ENCODE measurements at regions not wholly inside any gene's neighbourhood (a gene's known extent, or its start where the extent isn't known, plus 50 kb on each side); places are given as distances from the start of the nearest gene placed in this dataset.

DNA sequence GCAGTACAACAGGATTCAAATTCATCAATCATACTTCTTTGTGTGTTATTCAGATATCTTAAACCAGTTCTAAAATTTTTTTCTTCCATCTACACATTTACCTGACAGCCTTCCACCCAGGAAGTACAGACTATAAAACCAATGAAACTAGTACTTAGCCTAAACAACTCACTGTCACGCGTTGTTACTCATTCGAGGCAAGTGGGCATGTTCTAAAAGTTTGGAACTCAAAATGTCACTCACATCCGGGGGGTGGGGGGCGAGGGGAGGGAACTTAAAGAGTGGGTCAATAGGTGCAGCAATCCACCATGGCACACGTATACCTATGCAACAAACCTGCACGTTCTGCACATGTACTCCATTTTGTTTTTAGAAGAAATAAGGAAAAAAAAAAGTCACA, 90.4 kb upstream of the PLEKHM1 start (continued):
- TF ChIP-seq, protein P1, sequence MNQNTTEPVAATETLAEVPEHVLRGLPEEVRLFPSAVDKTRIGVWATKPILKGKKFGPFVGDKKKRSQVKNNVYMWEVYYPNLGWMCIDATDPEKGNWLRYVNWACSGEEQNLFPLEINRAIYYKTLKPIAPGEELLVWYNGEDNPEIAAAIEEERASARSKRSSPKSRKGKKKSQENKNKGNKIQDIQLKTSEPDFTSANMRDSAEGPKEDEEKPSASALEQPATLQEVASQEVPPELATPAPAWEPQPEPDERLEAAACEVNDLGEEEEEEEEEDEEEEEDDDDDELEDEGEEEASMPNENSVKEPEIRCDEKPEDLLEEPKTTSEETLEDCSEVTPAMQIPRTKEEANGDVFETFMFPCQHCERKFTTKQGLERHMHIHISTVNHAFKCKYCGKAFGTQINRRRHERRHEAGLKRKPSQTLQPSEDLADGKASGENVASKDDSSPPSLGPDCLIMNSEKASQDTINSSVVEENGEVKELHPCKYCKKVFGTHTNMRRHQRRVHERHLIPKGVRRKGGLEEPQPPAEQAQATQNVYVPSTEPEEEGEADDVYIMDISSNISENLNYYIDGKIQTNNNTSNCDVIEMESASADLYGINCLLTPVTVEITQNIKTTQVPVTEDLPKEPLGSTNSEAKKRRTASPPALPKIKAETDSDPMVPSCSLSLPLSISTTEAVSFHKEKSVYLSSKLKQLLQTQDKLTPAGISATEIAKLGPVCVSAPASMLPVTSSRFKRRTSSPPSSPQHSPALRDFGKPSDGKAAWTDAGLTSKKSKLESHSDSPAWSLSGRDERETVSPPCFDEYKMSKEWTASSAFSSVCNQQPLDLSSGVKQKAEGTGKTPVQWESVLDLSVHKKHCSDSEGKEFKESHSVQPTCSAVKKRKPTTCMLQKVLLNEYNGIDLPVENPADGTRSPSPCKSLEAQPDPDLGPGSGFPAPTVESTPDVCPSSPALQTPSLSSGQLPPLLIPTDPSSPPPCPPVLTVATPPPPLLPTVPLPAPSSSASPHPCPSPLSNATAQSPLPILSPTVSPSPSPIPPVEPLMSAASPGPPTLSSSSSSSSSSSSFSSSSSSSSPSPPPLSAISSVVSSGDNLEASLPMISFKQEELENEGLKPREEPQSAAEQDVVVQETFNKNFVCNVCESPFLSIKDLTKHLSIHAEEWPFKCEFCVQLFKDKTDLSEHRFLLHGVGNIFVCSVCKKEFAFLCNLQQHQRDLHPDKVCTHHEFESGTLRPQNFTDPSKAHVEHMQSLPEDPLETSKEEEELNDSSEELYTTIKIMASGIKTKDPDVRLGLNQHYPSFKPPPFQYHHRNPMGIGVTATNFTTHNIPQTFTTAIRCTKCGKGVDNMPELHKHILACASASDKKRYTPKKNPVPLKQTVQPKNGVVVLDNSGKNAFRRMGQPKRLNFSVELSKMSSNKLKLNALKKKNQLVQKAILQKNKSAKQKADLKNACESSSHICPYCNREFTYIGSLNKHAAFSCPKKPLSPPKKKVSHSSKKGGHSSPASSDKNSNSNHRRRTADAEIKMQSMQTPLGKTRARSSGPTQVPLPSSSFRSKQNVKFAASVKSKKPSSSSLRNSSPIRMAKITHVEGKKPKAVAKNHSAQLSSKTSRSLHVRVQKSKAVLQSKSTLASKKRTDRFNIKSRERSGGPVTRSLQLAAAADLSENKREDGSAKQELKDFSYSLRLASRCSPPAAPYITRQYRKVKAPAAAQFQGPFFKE (tag by site-specific recombination; IDR thresholded peaks at IDR 0.05; ENCODE audit: borderline replicate concordance) = no peak
- TF ChIP-seq ZBTB17 (tag by site-specific recombination; IDR thresholded peaks at IDR 0.05) (0 out of 2 replicates have a peak, but pooled peaks have one; percentile 32), ZBTB44 (tag by site-specific recombination; IDR thresholded peaks at IDR 0.05) (no peak), SP7 (tag by site-specific recombination; IDR thresholded peaks at IDR 0.05) (0 out of 2 replicates have a peak, but pooled peaks have one; percentile 42)

- Histone ChIP-seq H3K9me3 (ENCODE audit: control insufficient read depth, insufficient read depth, low read depth, low read length) (no peaks in the 10 kb centered on the region), H3K36me3 (ENCODE audit: control insufficient read depth in 2 of 2, insufficient read depth in 1 of 2, low read length in 2 of 2) (peaks cover 10 to 14% of the 10 kb centered on the region in 2 experiments; a peak in 2 of 3 replicates), H3K4me3 (ENCODE audit: low read depth, low read length) (no peak overlapping the region), H3K4me1 (ENCODE audit: control insufficient read depth, insufficient read depth, low read length) (peaks cover 28% of the 10 kb centered on the region), H3K27ac (ENCODE audit: extremely low read depth, low read depth, low read length) (no peak overlapping the region)
- POLR2A ChIA-PET = interaction anchor here (1.0 kb wide), 1 partner anchor 685 kb away, joined by 3 read pairs; no protein-coding TSS in a partner anchor
- TF ChIP-seq GLI4 (tag by site-specific recombination; IDR thresholded peaks at IDR 0.05) (no peak), ZNF184 (tag by site-specific recombination; IDR thresholded peaks at IDR 0.05) (peak; percentile 24; the same call in 1 of the 2 replicates), SCRT1 (tag by site-specific recombination; IDR thresholded peaks at IDR 0.05; ENCODE audit: borderline replicate concordance) (0 out of 2 replicates have a peak, but pooled peaks have one; percentile 33), SCRT2 (tag by site-specific recombination; IDR thresholded peaks at IDR 0.05) (peak; percentile 83)
- CTCF ChIA-PET = interaction anchor here (0.6 to 1.5 kb wide), 5 partner anchors 363 to 705 kb away, joined by 3 to 5 read pairs (median 4); partner anchors contain the start of gene KANSL1
Measured at GRCh38 chr17:45581860-45582259, 91.3 kb upstream of the PLEKHM1 start.

GRCh38 chr17:45584092-45585036, 93.8 kb upstream of the PLEKHM1 start:
- POLR2A ChIA-PET = no interaction called here
- Histone ChIP-seq H3K4me1 (ENCODE audit: control insufficient read depth, insufficient read depth, low read length) (peaks cover 21% of the 10 kb centered on the region), H3K9me3 (ENCODE audit: control insufficient read depth, insufficient read depth, low read depth, low read length) (no peaks in the 10 kb centered on the region), H3K27ac (ENCODE audit: extremely low read depth, low read depth, low read length) (peak overlapping the region; percentile 91), H3K36me3 (ENCODE audit: control insufficient read depth in 2 of 2, insufficient read depth in 1 of 2, low read length in 2 of 2) (peaks cover 10 to 14% of the 10 kb centered on the region in 2 experiments; a peak in 2 of 3 replicates), H3K4me3 (ENCODE audit: low read depth, low read length) (peak overlapping the region; percentile 61)
- CTCF ChIA-PET = interaction anchor here (0.5 to 0.8 kb wide), 2 partner anchors 68 to 460 kb away, joined by 3 to 4 read pairs; no protein-coding TSS in a partner anchor
- TF ChIP-seq ZNF2 (tag by site-specific recombination; IDR thresholded peaks at IDR 0.05) = peak; percentile 84; the same call in 1 of the 2 replicates
- peak; percentile 67; the same call in 1 of the 2 replicates for TF ChIP-seq KLF1 (tag by site-specific recombination; IDR thresholded peaks at IDR 0.05)
- no peak for TF ChIP-seq ZNF354C (tag by site-specific recombination; IDR thresholded peaks at IDR 0.05; ENCODE audit: borderline replicate concordance, low read depth)
- peak; percentile 31; the same call in 1 of the 2 replicates for TF ChIP-seq PBX3 (CRISPR knock-in tag; IDR thresholded peaks at IDR 0.05)
- TF ChIP-seq SP3 (tag by site-specific recombination; IDR thresholded peaks at IDR 0.05) = peak; percentile 62
- TF ChIP-seq, protein P2, sequence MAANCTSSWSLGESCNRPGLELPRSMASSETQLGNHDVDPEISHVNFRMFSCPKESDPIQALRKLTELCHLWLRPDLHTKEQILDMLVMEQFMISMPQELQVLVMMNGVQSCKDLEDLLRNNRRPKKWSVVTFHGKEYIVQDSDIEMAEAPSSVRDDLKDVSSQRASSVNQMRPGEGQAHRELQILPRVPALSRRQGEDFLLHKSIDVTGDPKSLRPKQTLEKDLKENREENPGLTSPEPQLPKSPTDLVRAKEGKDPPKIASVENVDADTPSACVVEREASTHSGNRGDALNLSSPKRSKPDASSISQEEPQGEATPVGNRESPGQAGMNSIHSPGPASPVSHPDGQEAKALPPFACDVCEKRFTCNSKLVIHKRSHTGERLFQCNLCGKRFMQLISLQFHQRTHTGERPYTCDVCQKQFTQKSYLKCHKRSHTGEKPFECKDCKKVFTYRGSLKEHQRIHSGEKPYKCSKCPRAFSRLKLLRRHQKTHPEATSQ (tag by site-specific recombination; IDR thresholded peaks at IDR 0.05) = peak; percentile 48; the same call in 1 of the 2 replicates
- no peak for TF ChIP-seq ZNF580 (tag by site-specific recombination; IDR thresholded peaks at IDR 0.05)
- TF ChIP-seq ZSCAN18 (tag by site-specific recombination; IDR thresholded peaks at IDR 0.05) = no peak
- peak; percentile 17; the same call in 1 of the 2 replicates for TF ChIP-seq ZNF777 (tag by site-specific recombination; IDR thresholded peaks at IDR 0.05; ENCODE audit: borderline replicate concordance)

Data from HEK293 (cell line).